Adipocyte (in vitro differentiated cells): ENCODE measurements at regions not wholly inside any gene's neighbourhood (a gene's known extent, or its start where the extent isn't known, plus 50 kb on each side); places are given as distances from the start of the nearest gene placed in this dataset.

Experiments
- DNase-seq: peaks from one replicate; pipeline ENCODE4 v3.0.0-alpha.2; 2015; ENCODE audit warnings: low read depth
- H3K27me3 ChIP-seq: replicated peaks from 2 replicates; pipeline ENCODE4 v1.7.0; 2013; ENCODE audit warnings: mild to moderate bottlenecking, low read length, moderate library complexity; ENCODE audit not compliant: control insufficient read depth, insufficient read depth
- H3K36me3 ChIP-seq: 2 replicates; pipeline ENCODE4 v1.7.0; 2013; ENCODE audit warnings: low read length, mild to moderate bottlenecking, moderate library complexity; ENCODE audit not compliant: control insufficient read depth, insufficient read depth, severe bottlenecking
- H3K4me1 ChIP-seq: 2 replicates; pipeline ENCODE4 v1.7.0; 2013; ENCODE audit warnings: mild to moderate bottlenecking, low read length, moderate library complexity; ENCODE audit not compliant: control insufficient read depth, insufficient read depth
- H3K4me3 ChIP-seq: 2 replicates; pipeline ENCODE4 v1.7.0; 2013; ENCODE audit warnings: mild to moderate bottlenecking, low read length, moderate library complexity
- H3K9ac ChIP-seq: 2 replicates; pipeline ENCODE4 v1.7.0; 2013; ENCODE audit warnings: mild to moderate bottlenecking, low read length, moderate library complexity
- H3K9me3 ChIP-seq: 2 replicates; pipeline ENCODE4 v1.7.0; 2013; ENCODE audit warnings: mild to moderate bottlenecking, low read length, moderate library complexity; ENCODE audit not compliant: control insufficient read depth

DNA sequence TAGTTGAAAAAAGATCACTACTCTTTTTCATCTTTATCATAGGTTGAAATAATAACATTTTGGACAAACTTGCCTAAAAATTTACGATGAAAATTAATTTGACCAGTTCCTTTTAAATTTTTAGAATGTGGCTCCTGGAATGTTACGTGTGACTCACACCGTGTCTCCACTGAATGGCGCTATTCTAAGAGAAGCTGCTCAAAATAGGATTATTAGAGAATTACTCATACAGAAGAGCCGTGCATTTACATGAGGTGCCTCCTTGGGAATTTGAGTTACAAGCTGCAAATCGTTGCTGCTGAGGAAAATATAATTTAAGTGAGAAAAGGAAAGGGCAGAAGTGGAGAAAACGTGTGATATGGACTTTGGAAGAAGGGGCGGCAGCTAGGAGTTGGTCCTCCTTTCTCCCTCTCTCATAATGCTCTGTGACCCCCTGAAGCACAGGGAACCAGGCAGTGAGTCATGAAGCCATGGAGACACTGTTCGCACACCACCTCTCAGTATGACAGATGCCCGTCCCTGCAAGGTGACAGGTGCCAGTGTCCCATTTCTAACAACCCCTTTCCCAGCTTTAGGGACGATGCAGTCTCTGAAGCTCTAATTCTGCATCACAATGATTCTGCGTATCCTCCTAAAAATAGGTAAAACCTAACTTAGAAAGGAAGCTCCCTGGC lies 323.2 kb upstream of the COBL start:
- Histone ChIP-seq H3K4me3 (no peak overlapping the region), H3K36me3 (no peaks in the 10 kb centered on the region), H3K4me1 (no peaks in the 10 kb centered on the region), H3K9me3 (no peaks in the 10 kb centered on the region), H3K9ac (no peak overlapping the region), H3K27me3 (no peaks in the 10 kb centered on the region)
- no peak for DNase-seq

DNA sequence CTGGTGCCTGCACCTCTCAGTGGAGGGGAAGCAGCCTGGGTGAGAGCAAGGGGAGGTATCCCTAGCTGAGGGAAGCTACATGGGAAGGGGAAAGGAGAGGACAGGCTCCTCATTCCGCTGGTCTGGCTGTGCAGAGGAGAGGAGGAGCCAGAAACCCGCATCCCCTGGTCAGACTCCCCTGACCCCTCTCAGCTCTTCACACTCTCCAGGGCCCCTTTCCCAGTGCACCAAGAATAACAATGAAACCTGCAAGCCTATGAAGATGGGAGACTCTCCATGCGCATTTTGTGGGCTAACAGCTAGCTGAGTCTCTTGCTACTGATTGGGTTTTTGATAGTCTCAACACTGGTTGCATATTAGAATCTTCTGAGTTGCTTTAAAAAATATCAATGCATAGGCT lies 319.9 kb upstream of the COBL start:
- DNase-seq = no peak
- Histone ChIP-seq H3K4me1 (no peaks in the 10 kb centered on the region), H3K4me3 (no peak overlapping the region), H3K27me3 (no peaks in the 10 kb centered on the region), H3K9me3 (no peaks in the 10 kb centered on the region), H3K9ac (no peak overlapping the region), H3K36me3 (no peaks in the 10 kb centered on the region)

DNA sequence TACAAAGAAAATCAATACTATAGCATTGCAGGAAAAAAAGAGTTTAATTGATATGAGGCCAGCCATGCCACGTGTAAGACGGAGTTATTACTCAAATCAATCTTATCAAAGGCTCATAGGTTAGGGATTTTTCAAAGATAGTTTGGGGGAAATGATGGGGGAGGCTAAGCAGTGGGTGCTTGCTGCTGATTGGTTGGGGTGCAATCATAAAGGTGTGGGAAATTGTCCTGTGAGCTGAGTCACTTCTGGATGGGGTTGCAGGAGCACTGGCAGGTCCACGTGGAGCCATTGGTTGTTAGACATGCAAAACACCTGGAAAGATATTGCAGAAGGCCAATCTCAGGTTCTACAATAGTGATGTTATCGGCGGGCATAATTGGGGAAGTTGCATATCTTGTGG lies 319.2 kb upstream of the COBL start:
- no peak overlapping the region for H3K9ac ChIP-seq
- no peaks in the 10 kb centered on the region for H3K27me3 ChIP-seq
- H3K36me3 ChIP-seq = no peaks in the 10 kb centered on the region
- no peak for DNase-seq
- H3K4me1 ChIP-seq = no peaks in the 10 kb centered on the region
- H3K9me3 ChIP-seq = no peaks in the 10 kb centered on the region
- no peak overlapping the region for H3K4me3 ChIP-seq

DNA sequence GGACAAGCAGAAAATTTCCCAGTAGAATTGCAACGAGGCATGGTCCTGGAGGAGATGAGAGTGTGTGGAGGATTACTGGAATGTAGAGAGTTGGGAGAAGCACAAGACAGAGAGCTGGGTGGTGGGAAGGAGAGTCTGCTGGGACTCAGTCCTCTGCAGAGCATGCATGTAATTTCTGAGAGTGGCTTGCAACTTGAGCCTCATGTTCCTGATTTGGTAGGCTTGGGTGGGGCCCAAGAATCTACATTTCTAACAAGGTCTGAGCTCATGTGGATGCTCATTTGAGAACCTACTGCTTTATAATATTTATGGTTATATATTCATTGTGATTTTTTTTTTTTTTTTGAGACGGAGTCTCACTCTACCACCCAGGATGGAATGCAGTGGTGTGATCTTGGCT lies 317.9 kb upstream of the COBL start:
- H3K9ac ChIP-seq = no peak overlapping the region

DNA sequence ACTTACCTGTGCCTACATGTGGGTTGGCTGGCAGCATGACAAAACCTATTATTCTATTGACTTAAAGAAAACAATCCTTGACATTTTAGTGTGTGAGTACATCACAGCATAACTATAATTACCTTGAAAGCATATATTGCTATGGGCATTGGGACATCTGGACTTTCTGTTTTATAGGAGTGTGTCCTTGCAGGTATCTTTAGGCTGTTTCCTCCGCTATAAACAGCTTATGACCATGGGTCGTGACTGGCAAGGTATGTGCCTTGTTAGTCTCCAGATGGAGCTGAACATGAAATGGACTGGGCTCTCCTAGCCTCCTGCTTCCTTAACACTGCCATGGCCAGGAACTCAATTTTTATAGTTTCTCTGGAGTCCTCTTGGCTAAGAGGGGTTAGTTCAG lies 317.4 kb upstream of the COBL start:
- H3K9me3 ChIP-seq = no peaks in the 10 kb centered on the region
- no peaks in the 10 kb centered on the region for H3K27me3 ChIP-seq
- no peak overlapping the region for H3K9ac ChIP-seq
- H3K4me1 ChIP-seq = no peaks in the 10 kb centered on the region
- no peaks in the 10 kb centered on the region for H3K36me3 ChIP-seq
- H3K4me3 ChIP-seq = no peak overlapping the region
- DNase-seq = no peak

More for the DNA sequence above, 317.9 kb upstream of the COBL start:
- Histone ChIP-seq H3K27me3 (no peaks in the 10 kb centered on the region), H3K9me3 (no peaks in the 10 kb centered on the region), H3K4me3 (no peak overlapping the region), H3K4me1 (no peaks in the 10 kb centered on the region), H3K36me3 (no peaks in the 10 kb centered on the region)
- DNase-seq = no peak

DNA sequence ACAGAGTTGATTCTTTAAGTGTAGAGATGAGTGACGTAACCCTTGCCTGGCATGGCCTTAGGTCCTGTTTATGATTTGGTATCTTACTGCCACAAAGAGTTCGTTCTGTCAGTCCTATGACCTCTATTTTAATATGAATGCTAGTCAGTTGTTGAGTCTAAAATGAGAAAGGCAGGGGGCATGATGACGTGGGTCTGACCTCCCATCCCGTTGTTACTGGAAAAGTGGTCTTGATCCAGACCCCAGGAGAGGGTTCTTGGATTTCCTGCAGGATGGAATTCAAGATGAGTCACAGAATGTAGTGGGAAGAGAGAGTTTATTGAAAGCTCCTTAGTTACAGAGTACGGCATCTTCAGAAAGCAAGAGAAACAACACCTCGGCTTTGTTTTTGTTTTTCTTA lies 317.0 kb upstream of the COBL start:
- no peak for DNase-seq
- H3K36me3 ChIP-seq = no peaks in the 10 kb centered on the region
- H3K9ac ChIP-seq = no peak overlapping the region

DNA sequence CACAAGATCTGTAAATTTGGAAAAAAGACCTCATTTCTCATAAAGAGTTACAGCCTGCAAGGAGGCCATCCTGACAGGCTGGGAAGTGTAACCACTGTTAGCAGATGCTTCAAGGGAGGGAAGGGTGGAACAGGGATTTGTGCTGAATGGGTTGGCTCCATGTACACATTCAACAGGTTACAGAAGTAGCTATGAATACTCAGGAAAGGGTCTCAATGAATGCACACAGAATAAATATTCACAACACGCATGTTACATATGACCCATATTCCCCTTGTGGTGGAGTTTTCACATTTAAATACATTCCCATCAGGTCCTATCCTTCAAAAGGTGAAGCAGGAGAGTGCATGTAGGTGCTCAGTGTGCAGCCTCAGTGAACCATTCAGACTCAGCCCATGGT lies 316.4 kb upstream of the COBL start:
- H3K9me3 ChIP-seq = no peaks in the 10 kb centered on the region
- DNase-seq = no peak
- H3K4me3 ChIP-seq = no peak overlapping the region
- no peak overlapping the region for H3K9ac ChIP-seq
- no peaks in the 10 kb centered on the region for H3K36me3 ChIP-seq
- no peaks in the 10 kb centered on the region for H3K27me3 ChIP-seq
- H3K4me1 ChIP-seq = no peaks in the 10 kb centered on the region

More for the DNA sequence above, 317.0 kb upstream of the COBL start:
- no peaks in the 10 kb centered on the region for H3K4me1 ChIP-seq
- H3K9me3 ChIP-seq = no peaks in the 10 kb centered on the region
- no peak overlapping the region for H3K4me3 ChIP-seq
- no peaks in the 10 kb centered on the region for H3K27me3 ChIP-seq

DNA sequence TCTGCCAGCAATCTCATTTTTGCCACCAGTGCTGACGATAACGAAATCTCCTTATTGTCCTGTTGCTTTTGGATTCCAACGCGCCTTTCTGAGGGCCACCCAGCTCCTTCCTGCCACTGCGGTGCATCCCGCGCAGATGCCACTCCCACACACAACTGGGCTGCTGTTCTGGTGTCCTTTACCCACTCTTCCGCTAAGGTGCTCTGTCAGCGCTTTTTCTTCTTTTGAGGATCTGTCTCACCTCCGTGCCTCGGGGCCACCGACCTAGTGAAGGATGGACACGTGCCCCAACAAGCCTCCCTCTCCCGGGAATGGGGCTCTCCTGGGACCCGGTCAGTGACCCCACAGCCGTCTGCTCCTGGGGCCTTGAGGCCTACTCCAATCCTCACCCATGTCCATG lies 314.3 kb upstream of the COBL start:
- no peaks in the 10 kb centered on the region for H3K36me3 ChIP-seq
- H3K4me1 ChIP-seq = no peaks in the 10 kb centered on the region
- no peaks in the 10 kb centered on the region for H3K9me3 ChIP-seq
- H3K4me3 ChIP-seq = no peak overlapping the region
- H3K27me3 ChIP-seq = no peaks in the 10 kb centered on the region
- no peak for DNase-seq
- H3K9ac ChIP-seq = no peak overlapping the region

DNA sequence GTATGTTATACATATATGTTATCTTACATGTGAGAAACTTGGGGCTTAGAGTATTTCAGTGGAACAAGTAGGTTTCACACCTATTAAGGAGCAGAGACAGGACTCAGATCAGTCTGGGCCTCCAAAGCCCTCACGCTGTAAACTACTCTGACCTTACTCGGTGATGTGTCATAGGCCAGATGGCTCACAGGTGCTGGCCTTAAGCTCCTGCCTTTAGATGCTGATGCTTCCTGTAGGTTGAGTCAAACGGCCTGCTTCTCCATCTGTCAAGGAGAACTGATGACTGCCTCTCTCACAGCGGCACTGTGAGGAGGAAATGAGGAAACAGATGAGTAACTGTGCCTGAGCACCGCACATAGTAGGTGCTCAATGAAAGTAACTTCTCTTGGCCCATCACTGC lies 312.6 kb upstream of the COBL start:
- H3K4me3 ChIP-seq = no peak overlapping the region
- H3K27me3 ChIP-seq = no peaks in the 10 kb centered on the region
- H3K4me1 ChIP-seq = no peaks in the 10 kb centered on the region
- no peak overlapping the region for H3K9ac ChIP-seq
- no peaks in the 10 kb centered on the region for H3K36me3 ChIP-seq
- DNase-seq = no peak
- H3K9me3 ChIP-seq = no peaks in the 10 kb centered on the region

DNA sequence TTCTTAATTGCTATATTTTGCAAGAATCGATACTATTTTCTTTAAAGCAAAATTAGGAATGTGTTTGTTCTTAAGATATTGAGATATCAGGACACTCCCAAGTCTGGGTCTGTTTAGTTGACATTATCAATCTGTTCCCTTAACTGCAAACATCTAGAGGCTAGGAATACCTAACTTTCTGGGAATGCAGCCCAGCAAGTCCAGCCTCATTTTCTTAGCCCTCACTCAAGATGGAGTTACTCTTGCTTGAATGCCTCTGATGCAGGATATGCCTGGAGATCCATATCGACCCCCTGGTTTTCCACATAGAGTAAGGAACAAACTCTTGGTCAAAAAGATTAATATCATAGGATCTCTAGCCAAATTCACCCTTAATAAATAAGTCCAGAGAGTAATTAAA lies 305.3 kb upstream of the COBL start:
- Histone ChIP-seq H3K9ac (no peak overlapping the region), H3K4me3 (no peak overlapping the region), H3K9me3 (no peaks in the 10 kb centered on the region), H3K4me1 (no peaks in the 10 kb centered on the region), H3K27me3 (no peaks in the 10 kb centered on the region), H3K36me3 (no peaks in the 10 kb centered on the region)
- no peak for DNase-seq

DNA sequence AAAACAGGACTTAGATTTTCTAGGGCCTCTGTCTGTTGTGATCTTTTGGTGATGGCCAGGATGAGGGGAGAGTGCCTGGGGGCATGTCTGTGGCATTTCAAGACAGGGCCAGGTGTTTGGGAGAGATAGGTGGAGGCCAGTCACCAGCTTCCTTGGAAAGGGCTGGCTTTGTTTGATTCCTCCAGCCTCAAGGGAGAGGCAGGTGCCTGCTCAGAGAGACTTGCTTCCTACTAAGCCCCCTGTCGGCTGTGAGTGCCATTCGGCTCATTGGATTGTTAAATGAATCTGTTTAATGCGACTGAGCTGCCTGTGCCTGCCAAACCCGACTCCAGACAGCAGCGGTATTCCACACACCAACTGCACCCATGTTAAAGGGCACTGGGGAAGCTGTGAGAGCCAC lies 304.1 kb upstream of the COBL start:
- H3K4me1 ChIP-seq = no peaks in the 10 kb centered on the region
- H3K4me3 ChIP-seq = no peak overlapping the region
- DNase-seq = no peak
- no peak overlapping the region for H3K9ac ChIP-seq
- H3K27me3 ChIP-seq = no peaks in the 10 kb centered on the region
- no peaks in the 10 kb centered on the region for H3K9me3 ChIP-seq
- no peaks in the 10 kb centered on the region for H3K36me3 ChIP-seq

DNA sequence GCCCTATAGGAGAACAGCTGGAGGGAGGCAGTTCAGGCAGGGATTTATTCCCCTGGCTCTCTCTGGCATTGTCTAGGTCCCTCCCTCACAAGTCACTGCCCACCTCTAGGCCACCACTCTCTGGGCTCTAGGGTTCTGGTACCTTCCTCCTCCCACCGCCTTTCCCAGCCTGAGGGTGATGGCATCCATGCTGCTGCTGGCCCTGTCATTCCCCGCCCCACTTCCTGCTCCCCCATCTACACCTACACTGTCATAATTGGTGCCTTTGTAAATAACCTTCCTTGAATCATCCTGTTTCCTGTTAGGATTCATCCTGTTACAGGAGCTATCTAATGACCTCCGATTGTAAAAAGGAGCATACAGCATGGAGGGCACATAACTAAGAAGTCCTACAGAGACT lies 303.3 kb upstream of the COBL start:
- H3K9ac ChIP-seq = no peak overlapping the region
- H3K27me3 ChIP-seq = no peaks in the 10 kb centered on the region
- no peak for DNase-seq
- no peaks in the 10 kb centered on the region for H3K9me3 ChIP-seq
- H3K4me3 ChIP-seq = no peak overlapping the region
- no peaks in the 10 kb centered on the region for H3K4me1 ChIP-seq
- no peaks in the 10 kb centered on the region for H3K36me3 ChIP-seq
